ENCODE measurements at regions not wholly inside any gene's neighbourhood (a gene's known extent, or its start where the extent isn't known, plus 50 kb on each side); places are given as distances from the start of the nearest gene placed in this dataset.

DNA sequence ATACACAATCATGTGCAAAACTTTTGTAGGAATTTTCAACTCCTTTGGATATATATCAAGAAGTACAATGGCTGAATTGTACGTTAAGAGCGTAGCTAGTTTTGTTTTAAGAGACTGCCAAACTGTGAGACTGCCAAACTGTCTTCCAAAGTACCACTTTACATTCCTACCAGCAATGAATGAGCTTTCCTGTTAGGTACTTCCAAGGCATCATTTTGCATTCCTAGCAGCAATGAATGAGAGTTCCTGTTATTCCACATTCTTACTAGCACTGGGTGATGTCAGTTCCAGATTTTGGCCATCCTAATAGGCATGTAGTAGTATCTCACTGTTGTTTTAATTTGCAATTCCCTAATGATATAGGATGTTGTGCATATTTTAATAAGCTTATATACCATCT, 219.3 kb downstream of the KCNN2 start:
- no peak overlapping the region for H3K4me3 ChIP-seq (ENCODE audit: insufficient read depth, low read depth, low read length)

DNA sequence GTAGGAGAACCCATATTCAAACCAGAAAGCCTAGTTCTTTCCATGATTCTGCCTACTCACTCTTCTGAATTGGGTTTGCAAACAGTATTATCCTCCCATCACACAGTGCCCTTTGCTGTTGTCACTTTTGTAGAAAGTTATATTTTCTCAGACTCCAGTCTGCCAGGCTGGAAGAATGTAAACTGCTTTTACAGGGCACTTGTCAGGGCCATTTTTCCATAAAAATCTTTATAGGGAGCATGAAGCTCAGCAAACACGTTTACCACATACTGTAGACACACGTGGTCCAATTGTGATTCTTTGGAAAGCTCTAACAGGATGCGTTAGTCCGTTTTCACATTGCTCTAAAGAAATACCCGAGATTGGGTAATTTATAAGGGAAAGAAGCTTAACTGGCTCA, 204.0 kb downstream of the KCNN2 start:
- no peaks in the 10 kb centered on the region for H3K36me3 ChIP-seq (replicated peaks; ENCODE audit: control insufficient read depth, insufficient read depth, low read length)
- no peak for DNase-seq
- no peaks in the 10 kb centered on the region for H3K27me3 ChIP-seq (ENCODE audit: control insufficient read depth, insufficient read depth, low read length)
- H3K4me3 ChIP-seq (ENCODE audit: insufficient read depth, low read depth, low read length): no peak overlapping the region

More for the DNA sequence above, 219.3 kb downstream of the KCNN2 start:
- H3K27me3 ChIP-seq (ENCODE audit: control insufficient read depth, insufficient read depth, low read length): no peaks in the 10 kb centered on the region
- no peak for DNase-seq
- no peaks in the 10 kb centered on the region for H3K36me3 ChIP-seq (replicated peaks; ENCODE audit: control insufficient read depth, insufficient read depth, low read length)

DNA sequence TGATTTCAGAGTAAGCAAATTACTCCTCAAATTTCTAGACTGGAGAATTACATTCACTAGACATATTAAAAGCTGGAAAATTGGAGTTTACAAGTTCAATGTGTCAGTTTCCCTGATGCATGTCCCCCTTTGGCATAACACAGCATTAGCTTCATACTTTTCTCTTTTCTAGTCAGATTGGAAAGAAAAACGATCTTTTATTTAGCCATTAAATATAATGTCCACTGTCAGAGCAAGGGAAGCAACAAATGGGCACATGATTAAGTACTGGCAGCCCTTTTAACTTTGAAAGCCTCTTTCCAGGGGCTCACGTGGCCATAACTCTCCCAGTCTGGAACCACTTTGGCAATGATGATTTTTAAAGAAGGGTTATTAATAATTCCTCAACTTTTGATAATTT, 203.3 kb downstream of the KCNN2 start:
- H3K27me3 ChIP-seq (ENCODE audit: control insufficient read depth, insufficient read depth, low read length): no peaks in the 10 kb centered on the region
- no peaks in the 10 kb centered on the region for H3K36me3 ChIP-seq (replicated peaks; ENCODE audit: control insufficient read depth, insufficient read depth, low read length)
- no peak for DNase-seq
- no peak overlapping the region for H3K4me3 ChIP-seq (ENCODE audit: insufficient read depth, low read depth, low read length)

DNA sequence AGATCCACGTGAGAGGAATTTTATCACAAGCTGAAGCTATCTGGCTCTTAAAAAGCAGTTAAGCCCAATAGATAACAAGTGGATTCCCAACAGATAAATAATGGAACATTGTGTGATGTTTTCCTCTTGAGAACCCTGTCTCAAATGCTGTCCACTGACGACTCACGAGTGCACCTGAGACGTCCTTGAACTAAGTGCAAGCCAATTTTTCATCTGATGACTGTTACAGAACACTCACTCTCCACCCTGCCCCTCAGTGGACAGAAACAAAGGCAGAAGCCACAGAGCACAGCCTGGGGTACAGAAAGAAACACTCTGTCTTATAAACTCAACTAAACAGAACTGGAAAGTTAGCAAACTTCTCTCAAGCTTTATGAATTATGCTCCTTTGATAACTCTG, 199.5 kb downstream of the KCNN2 start:
- DNase-seq: no peak
- Histone ChIP-seq H3K36me3 (replicated peaks; ENCODE audit: control insufficient read depth, insufficient read depth, low read length) (no peaks in the 10 kb centered on the region), H3K4me3 (ENCODE audit: insufficient read depth, low read depth, low read length) (no peak overlapping the region), H3K27me3 (ENCODE audit: control insufficient read depth, insufficient read depth, low read length) (no peaks in the 10 kb centered on the region)

Data from H7 (cell line).